H54 (cell line): ENCODE measurements at regions not wholly inside any gene's neighbourhood (a gene's known extent, or its start where the extent isn't known, plus 50 kb on each side); places are given as distances from the start of the nearest gene placed in this dataset.
"Not testable (repeated sequence)": the region's sequence is repeated elsewhere in the genome, so short reads cannot be mapped to it uniquely, and the experiment has no call there.

Source experiments
- DNase-seq: peaks from one replicate; pipeline ENCODE4 v3.0.0; 2011; ENCODE audit warnings: low spot score, mixed read lengths; ENCODE audit not compliant: insufficient read length
- FAIRE-seq: peaks from 3 replicates; lab custom pipeline; 2011; peaks lifted over from hg19 to GRCh38; lab: Jason Lieb, UNC
- POLR2A ChIP-seq: IDR thresholded peaks from 2 replicates; pipeline ENCODE4 v1.6.1; 2011; ENCODE audit warnings: low read depth, mild to moderate bottlenecking, low read length

DNA sequence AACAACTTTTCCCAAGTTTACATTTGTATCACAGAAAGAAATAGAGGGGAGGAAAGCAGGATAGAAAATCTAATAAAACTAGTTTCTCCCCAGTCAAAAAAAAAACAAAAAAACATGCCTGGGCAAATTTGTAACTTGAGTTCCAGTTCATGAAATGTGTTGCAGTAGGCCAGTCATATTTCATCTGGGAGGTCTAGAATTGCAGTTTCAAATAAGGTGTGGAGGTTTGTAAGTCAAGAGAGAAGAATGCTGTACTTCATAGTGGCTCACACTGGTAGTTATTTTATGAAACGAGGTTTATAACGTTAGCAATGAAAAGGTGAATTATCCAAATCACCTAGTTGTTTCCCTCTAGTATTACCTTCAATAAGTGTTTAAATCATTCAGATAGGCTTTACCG is 1313.9 kb upstream of the SLC39A10 start:
- FAIRE-seq: no peak
- no peak for TF ChIP-seq POLR2A

DNA sequence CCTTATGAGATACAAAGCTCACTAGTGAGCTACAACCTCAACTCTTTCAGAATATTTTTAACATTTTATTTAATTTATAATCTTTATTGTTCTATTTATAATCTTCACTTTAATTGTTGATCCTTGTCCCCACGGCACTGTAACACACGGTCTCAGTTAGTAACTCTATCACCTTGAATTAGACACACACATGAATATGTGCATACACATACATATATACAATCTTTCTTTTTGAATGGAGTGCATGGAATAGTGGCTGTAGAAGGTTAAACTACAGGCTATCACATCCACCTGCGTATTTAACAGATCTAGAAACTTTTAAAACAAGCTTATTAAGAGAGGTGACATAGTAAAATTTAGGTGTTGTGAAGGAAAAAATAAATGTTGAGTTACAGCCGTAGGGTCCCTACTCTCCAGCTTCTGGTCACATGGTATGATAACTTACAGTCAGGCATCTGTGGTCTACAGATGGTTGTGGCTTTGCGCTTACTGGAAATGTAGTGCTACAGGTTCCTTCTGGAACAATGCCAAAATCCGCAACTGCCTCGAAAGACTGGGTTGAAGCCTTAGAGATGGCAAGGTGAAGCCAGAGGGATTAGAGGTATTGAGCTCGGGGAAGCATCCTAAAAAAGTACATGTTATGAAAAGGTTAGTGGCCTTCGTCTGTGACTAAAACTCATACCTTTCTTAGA is 1324.1 kb upstream of the SLC39A10 start:
- no peak for TF ChIP-seq POLR2A
- no peak for FAIRE-seq
- no peak for DNase-seq

More for the DNA sequence above, 1313.9 kb upstream of the SLC39A10 start:
- DNase-seq: no peak

DNA sequence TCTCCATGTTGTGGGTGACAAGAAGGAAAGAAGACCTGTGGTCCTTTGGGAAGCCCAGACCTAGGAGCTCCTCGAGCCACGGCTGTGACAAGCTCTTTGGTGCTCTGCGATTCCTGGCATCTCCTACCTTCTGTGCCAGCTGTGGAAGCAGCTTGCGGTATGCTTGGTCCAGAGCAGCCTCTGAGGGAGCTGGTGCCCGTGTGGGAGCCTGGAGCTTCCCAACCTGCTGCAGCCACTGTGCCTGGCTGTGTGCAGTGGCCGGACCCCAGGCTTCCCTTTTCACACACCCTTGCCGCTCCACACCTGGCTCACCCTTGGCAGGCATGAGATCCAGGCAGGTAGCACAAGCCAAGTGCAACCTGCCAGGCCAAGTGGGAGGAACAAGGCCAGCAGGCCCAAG is 1328.6 kb upstream of the SLC39A10 start:
- no peak for TF ChIP-seq POLR2A
- FAIRE-seq (no peak), DNase-seq (no peak)

DNA sequence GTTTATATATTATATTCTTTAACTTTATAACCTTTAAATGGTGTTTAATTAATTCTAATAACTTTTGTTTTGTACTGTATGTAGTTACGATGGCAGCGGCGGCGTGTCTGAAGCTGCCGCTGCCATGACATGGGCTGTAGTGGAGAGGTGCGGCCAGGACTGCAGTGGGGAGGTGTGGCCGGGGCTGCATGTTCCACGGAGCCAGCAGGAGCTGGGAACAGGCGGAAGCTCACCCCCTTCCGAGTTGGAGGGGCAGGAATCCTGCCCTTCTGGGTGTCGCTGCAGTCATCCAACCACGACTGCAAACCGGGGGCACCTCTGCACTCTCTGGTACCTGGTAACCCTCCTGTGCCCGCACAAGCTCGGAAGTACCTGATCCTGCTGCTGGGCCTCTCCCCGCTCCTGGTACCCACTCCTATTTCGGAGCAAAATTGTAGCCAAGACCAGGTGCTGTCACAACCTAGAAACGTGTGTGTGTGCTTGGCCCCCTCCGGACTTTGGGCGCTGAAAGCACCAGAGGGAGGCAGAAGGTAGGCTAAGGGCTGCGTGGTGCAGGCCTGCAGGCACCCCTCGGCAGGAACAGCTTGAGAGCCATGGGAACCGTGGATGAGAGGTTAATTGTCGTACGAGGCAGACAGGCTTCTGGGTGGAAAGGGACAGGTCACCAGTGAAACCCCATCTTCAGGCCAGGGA is 1329.7 kb upstream of the SLC39A10 start:
- DNase-seq (no peak), FAIRE-seq (no peak)
- TF ChIP-seq POLR2A: no peak

DNA sequence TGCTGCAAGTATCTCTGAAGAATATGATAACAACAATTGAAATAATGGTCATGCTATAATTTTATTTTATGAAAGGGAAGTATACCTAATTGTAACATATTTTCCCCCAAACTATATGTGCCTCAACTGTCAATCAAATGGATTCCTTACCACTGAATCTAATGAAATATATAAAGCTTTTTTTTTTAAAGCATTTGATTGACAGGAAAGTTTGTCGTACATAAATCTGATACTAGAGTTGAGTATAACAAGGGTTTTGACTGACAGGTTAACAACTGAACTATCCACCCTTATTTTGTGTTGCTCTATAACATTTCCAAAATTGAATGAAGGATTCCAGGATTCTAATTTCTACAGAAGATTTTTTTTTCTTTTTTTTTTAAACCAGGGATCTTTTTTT is 1333.3 kb upstream of the SLC39A10 start:
- TF ChIP-seq POLR2A: no peak
- DNase-seq: no peak
- no peak for FAIRE-seq

DNA sequence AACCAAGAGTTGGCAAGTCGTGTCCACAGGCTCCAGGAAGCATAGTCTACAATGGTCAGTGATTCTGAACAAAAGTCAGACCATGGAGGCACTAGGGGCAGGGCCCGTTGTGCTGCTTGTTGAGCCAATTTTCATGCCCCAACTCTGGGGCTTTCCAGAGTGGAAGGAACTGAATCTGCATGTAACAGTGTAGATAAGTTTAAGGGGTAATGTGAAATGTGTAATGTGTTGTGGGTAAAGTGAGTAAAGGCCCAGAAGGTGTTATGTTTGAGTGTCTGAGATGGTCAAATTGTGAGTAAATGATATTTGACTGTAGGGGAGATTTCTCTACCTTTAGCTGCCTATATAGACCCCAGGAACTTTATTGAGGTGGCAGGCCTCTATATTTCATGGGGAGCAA is 1336.5 kb upstream of the SLC39A10 start:
- FAIRE-seq: no peak

DNA sequence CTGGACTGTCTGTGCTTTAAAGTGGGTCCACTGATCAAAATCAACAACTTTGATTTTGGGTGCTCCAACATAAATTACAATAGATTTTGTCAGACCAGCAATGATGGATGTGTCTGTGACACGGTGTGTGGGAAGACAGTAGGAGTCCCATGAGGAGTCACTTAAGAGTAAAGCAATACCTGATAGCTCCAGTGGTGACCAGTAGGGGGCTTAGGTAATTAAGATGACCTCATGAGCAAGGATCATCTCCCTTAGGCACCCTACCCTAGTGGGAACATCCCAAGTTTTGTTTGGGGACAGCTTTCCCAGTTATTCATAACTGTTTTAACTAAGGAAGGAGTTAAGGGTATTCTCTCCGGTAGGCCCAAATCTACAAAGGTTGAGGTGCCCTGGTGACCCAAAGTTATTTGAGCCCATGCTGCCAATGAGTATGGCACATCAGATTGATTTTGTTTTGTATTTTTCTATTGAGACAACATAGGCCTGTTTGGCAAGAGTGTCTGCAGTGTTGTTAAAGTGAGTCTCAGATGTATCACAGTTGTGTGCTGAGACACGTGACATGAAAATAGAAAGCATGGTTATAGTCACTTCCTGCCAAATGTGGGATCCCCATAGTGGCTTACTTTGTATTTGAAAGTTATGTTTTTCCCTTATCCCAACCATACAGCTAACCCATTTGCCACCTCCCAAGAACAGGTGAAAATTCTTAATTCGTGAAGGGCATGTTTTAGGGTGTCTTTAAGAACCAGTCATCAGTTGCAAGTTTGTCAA is 1337.6 kb upstream of the SLC39A10 start:
- FAIRE-seq (no peak), DNase-seq (peak; percentile 2)
- TF ChIP-seq POLR2A: no peak

More for the DNA sequence above, 1336.5 kb upstream of the SLC39A10 start:
- DNase-seq: no peak
- TF ChIP-seq POLR2A: no peak

DNA sequence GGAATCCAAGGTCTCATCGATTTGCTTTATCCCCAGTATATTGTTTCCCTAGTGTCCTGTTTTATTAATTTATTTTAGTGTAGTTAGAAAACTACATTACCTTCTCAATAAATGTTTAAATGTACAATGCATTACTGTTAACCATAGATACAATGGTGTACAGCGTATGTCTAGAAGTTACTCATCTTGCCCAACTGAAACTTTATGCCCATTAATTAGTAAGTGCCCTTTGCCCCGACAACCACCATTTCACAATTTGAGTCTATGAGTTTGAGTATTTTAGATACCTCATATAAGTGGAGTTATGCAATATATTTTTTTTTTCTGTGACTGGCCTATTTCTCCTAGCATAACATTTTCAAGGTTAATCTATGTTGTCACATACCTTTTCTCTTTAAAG is 1343.0 kb upstream of the SLC39A10 start:
- DNase-seq: no peak
- FAIRE-seq: no peak

DNA sequence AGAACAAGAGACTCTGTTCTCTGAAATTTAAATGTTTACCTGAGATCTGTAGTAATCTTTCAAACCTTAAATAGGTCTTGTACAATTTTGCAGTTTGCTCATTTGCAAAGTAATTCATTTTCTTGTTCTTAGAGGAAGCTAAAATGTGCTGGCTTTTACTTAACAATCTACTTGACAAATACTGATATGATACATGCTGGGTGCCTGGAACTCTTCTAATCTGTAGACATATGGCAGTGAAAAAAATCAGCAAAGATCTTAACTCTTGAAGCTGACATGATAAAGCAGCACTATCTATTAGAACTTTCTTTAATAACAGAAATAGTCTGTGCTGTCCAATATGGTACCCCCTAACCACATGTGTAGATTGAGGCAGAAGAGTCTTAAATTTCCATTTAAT is 1352.8 kb upstream of the SLC39A10 start:
- FAIRE-seq (no peak), DNase-seq (no peak)
- no peak for TF ChIP-seq POLR2A

More for the DNA sequence above, 1343.0 kb upstream of the SLC39A10 start:
- TF ChIP-seq POLR2A: no peak

DNA sequence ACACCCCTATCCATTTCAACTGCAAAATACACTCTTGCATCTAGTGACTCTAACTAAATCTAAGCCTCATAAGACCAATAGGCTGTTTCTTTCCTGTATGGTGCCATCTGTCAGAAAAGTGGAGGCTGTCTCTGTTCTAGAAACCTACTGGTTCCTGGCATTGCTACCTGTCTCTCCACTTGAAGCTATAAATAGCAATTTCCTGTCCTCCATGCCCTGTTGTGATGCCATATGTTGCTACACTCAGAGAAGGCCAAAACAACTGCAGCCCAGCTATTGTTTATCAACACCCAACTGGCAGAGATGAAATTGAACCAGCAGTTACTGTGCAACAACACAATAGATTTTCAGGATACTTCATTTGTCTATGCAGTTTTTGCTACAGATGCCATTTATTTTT is 1355.1 kb upstream of the SLC39A10 start:
- no peak for FAIRE-seq
- no peak for TF ChIP-seq POLR2A
- DNase-seq: no peak

DNA sequence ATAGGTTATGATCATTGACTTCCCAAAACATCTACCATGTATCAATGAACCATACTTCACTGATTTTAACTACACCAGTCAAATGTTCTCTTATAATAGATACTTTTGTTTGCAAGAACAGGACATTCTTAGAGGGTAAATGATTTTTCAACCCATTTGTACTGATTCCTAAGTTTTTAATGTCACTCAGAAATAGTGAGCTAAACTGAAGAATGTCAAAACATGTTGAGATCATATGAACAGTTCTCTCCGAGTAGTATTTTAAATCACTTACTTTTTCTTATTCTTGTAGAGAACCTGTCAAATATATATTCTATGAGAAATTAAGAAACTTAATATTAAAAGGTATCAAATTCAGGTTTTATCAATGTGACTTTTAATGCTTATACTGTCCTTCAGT is 1362.9 kb upstream of the SLC39A10 start:
- DNase-seq (no peak), FAIRE-seq (no peak)
- TF ChIP-seq POLR2A: no peak

DNA sequence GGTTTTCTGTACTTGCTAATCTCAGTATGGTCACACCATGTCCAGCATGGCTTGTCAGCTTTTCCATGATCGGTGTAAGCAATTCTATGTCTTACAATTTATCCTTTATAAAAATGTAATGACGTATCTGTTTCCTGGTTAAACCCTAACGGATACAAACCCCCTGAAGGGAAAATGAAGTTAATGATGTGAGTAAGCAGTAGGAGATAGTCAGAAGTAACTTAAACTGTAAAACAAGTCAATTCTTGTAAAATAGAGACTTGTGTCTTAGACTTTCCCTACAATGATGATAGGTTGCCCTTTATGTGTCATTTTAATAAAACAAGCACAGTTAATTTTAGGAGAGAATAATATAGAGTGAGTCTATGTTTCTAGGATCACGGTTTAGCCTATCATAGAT is 1365.9 kb upstream of the SLC39A10 start:
- TF ChIP-seq POLR2A: no peak
- DNase-seq (no peak), FAIRE-seq (no peak)

DNA sequence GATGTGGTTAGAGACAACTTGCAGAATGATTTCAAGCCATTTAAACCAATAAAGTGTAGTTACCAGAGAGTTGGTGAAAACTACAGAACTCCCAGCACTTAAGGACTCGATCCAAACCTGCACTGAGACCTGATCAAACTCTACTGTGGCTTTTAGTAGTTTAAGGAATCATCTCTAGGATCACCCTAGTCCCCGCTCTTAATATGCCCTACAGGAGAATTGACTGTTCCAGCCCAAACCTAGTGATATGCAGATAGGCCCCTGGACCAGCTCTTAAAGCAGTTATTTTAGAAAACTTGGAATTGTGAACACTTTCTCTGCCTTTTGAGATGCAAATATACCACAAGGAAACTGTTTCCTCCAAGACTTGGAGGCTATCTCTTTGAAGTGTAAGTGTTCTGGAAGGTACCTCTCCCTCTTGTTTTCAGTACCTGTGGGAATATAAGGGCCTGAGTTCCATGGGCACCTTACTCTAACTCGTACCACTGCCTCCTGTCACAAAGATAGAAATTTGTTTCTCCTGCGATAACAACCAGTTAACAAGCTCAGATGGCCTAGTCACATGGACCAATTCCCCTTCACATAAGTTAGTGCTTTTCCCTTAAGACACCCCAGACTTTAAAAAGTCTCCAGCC is 1367.2 kb upstream of the SLC39A10 start:
- no peak for TF ChIP-seq POLR2A
- no peak for FAIRE-seq
- no peak for DNase-seq

DNA sequence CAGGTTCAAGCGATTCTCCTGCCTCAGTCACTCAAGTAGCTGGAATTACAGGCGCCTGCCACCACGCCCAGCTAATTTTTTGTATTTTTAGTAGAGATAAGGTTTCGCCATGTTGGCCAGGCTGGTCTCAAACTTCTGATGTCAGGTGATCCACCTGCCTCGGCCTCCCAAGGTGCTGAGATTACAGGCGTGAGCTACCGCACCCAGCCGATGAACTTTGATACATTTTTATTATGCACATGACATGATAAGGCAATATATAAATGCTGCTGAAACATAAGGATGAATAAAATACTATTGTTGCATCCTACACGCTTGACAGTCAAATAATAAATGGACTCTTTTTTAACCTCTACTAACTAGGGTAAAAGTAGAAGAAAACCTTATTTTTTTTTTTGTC is 1380.4 kb upstream of the SLC39A10 start:
- DNase-seq, FAIRE-seq: not testable (repeated sequence)
